MCF 10A (cell line): ENCODE measurements at regions not wholly inside any gene's neighbourhood (a gene's known extent, or its start where the extent isn't known, plus 50 kb on each side); places are given as distances from the start of the nearest gene placed in this dataset.
A peak's percentile ranks its signal among the peaks of the same experiment; 100 is the strongest.

Experiments used
- BruUV-seq: library from RNA; stranded (reverse); fragments of 400-500 nt; replicated peaks from 2 replicates; lab custom pipeline; 2021; lab: Mats Ljungman, UMichigan
- CTCF ChIA-PET: fragments of 300-600 bp; sonication (Branson Sonifier 250); formaldehyde crosslinking; extraction: SDS; loops from one replicate; lab custom pipeline; 2021; ENCODE audit warnings: antibody characterized with exemption, inconsistent platforms; lab: Yijun Ruan, JAX
- POLR2A ChIA-PET: fragments of 300-600, 350-650 bp; sonication (Branson Sonifier 250); formaldehyde crosslinking; extraction: SDS; loops from one replicate; lab custom pipeline; 2020; ENCODE audit warnings: antibody characterized with exemption, inconsistent platforms; lab: Yijun Ruan, JAX
- DNase-seq: peaks from one replicate; pipeline ENCODE4 v3.0.0-alpha.2; 2018; ENCODE audit not compliant: unreplicated experiment
- H3K27ac Mint-ChIP-seq: one replicate; pipeline ENCODE4 v1.8.0; 2022; ENCODE audit warnings: mild to moderate bottlenecking, low read depth, mixed read lengths; ENCODE audit not compliant: unreplicated experiment
- H3K27me3 Mint-ChIP-seq: one replicate; pipeline ENCODE4 v1.8.0; 2022; ENCODE audit warnings: mixed read lengths; ENCODE audit not compliant: insufficient read depth, unreplicated experiment
- H3K36me3 Mint-ChIP-seq: one replicate; pipeline ENCODE4 v1.8.0; 2022; ENCODE audit warnings: mild to moderate bottlenecking, moderate library complexity, mixed read lengths; ENCODE audit not compliant: insufficient read depth, unreplicated experiment
- H3K4me1 Mint-ChIP-seq: one replicate; pipeline ENCODE4 v1.8.0; 2022; ENCODE audit warnings: mixed read lengths; ENCODE audit not compliant: insufficient read depth, unreplicated experiment
- H3K4me3 Mint-ChIP-seq: one replicate; pipeline ENCODE4 v1.8.0; 2022; ENCODE audit warnings: mild to moderate bottlenecking, moderate library complexity, mixed read lengths; ENCODE audit not compliant: unreplicated experiment
- H3K9me3 Mint-ChIP-seq: one replicate; pipeline ENCODE4 v1.8.0; 2022; ENCODE audit warnings: mixed read lengths; ENCODE audit not compliant: unreplicated experiment
- CTCF ChIP-seq: fragments of 200-600 bp; IDR thresholded peaks from one replicate; pipeline ENCODE4 v1.8.0; 2022; ENCODE audit warnings: antibody characterized with exemption, mild to moderate bottlenecking; ENCODE audit not compliant: unreplicated experiment
- intact Hi-C: fragments of 100-400 bp; cut with micrococcal nuclease; formaldehyde crosslinking; loops from 2 replicates; pipeline ENCODE4 v1.14.1; 2022

DNA sequence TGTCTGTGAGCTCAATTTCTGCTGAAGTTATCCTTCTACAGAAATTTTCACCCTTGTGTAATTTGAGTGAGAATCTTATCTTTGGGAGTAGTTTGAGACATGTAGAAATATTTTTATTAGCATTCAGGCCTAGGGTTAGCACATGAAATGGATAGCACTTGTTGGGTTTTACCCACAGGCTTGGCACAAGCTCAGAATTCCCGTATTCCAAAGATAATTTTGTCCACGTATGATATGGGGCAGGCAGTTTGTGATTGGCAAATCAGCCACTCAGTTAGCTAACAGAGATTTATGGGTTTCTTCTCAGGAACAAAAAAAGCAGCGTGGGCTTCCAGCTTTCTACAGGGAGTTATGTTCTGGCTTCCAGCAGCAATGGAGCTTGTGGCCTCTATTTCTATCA, 117.9 kb upstream of the DCAF8L1 start:
- peaks cover 18% of the 10 kb centered on the region for H3K9me3 Mint-ChIP-seq
- intact Hi-C loops, result no loop called here
- H3K4me3 Mint-ChIP-seq, result no peak overlapping the region
- H3K27ac Mint-ChIP-seq, result no peak overlapping the region
- BruUV-seq, result no TSS peak
- H3K4me1 Mint-ChIP-seq, result no peaks in the 10 kb centered on the region
- no peaks in the 10 kb centered on the region for H3K36me3 Mint-ChIP-seq
- POLR2A ChIA-PET, result no interaction called here
- H3K27me3 Mint-ChIP-seq, result no peaks in the 10 kb centered on the region
- CTCF ChIA-PET, result interaction anchor here (0.5 kb wide), 1 partner anchor 901 kb away, joined by 4 read pairs; no protein-coding TSS in a partner anchor
- DNase-seq, result peak; percentile 16
- TF ChIP-seq CTCF, result no peak

GRCh38 chrX:28085653-28086052, 104.4 kb upstream of the DCAF8L1 start:
- Mint-ChIP-seq H3K4me1 (no peaks in the 10 kb centered on the region), H3K27ac (no peak overlapping the region), H3K4me3 (no peak overlapping the region), H3K27me3 (no peaks in the 10 kb centered on the region), H3K9me3 (peaks cover 8% of the 10 kb centered on the region), H3K36me3 (no peaks in the 10 kb centered on the region)
- intact Hi-C loops, result no loop called here
- no peak for DNase-seq
- TF ChIP-seq CTCF, result no peak
- POLR2A ChIA-PET, result no interaction called here
- BruUV-seq, result no TSS peak
- CTCF ChIA-PET, result no interaction called here

- intact Hi-C loops, result no loop called here
- Mint-ChIP-seq H3K36me3 (no peaks in the 10 kb centered on the region), H3K27me3 (no peaks in the 10 kb centered on the region), H3K9me3 (peaks cover 7% of the 10 kb centered on the region), H3K4me1 (no peaks in the 10 kb centered on the region), H3K4me3 (no peak overlapping the region), H3K27ac (no peak overlapping the region)
- DNase-seq, result peak; percentile 46
- no peak for TF ChIP-seq CTCF
- ChIA-PET CTCF (no interaction called here), POLR2A (no interaction called here)
- BruUV-seq, result no TSS peak
Observed at GRCh38 chrX:28058901-28059300, 77.7 kb upstream of the DCAF8L1 start.

- Mint-ChIP-seq H3K9me3 (peaks cover 8% of the 10 kb centered on the region), H3K4me3 (no peak overlapping the region), H3K27me3 (no peaks in the 10 kb centered on the region), H3K4me1 (no peaks in the 10 kb centered on the region), H3K36me3 (no peaks in the 10 kb centered on the region), H3K27ac (no peak overlapping the region)
- POLR2A ChIA-PET, result no interaction called here
- DNase-seq, result no peak
- BruUV-seq, result no TSS peak
- intact Hi-C loops, result no loop called here
- TF ChIP-seq CTCF, result no peak
- CTCF ChIA-PET, result interaction anchor here (0.6 kb wide), 1 partner anchor 24 kb away, joined by 4 read pairs; no protein-coding TSS in a partner anchor
Observed at GRCh38 chrX:28042826-28043564, 61.7 kb upstream of the DCAF8L1 start.
